ENCODE measurements at regions not wholly inside any gene's neighbourhood (a gene's known extent, or its start where the extent isn't known, plus 50 kb on each side); places are given as distances from the start of the nearest gene placed in this dataset.

DNA sequence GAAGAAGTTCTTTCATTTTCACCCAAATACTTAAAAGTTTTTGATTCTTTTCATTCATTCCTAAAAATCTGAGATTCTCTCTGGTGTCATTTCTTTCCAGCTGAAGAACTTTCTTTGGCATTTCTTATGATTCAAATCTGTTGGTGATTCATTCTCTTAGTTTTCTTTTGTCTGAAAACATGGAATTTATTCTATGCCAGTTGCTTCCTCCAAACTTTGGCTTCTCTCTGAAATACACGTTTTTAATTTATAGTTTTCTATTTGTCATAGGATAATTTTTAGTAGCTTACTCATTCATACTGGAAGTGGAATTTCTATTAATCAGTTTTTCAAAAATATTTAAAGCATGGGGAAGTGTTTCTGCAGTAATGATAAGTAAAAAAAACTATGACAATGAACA lies 1012.0 kb downstream of the RPA4 start:
- Histone ChIP-seq H3K27me3 (ENCODE audit: control insufficient read depth, insufficient read depth, low read length) (no peaks in the 10 kb centered on the region), H3K36me3 (ENCODE audit: control insufficient read depth in 2 of 3, insufficient read depth in 3 of 3, low read length in 3 of 3) (no peaks in the 10 kb centered on the region), H3K9ac (ENCODE audit: low read length in 3 of 3) (no peak overlapping the region), H3K4me3 (ENCODE audit: low read length in 3 of 3) (no peak overlapping the region), H3K9me3 (ENCODE audit: control insufficient read depth in 2 of 3, insufficient read depth in 1 of 3, low read length in 3 of 3) (no peaks in the 10 kb centered on the region), H3K27ac (ENCODE audit: low read depth in 2 of 2, low read length in 2 of 2) (no peak overlapping the region), H3K4me1 (ENCODE audit: control insufficient read depth in 2 of 3, insufficient read depth in 2 of 3, low read depth in 1 of 3, low read length in 3 of 3) (no peaks in the 10 kb centered on the region)
- FAIRE-seq (no peak), DNase-seq (no peak)
- TF ChIP-seq, protein P1, sequence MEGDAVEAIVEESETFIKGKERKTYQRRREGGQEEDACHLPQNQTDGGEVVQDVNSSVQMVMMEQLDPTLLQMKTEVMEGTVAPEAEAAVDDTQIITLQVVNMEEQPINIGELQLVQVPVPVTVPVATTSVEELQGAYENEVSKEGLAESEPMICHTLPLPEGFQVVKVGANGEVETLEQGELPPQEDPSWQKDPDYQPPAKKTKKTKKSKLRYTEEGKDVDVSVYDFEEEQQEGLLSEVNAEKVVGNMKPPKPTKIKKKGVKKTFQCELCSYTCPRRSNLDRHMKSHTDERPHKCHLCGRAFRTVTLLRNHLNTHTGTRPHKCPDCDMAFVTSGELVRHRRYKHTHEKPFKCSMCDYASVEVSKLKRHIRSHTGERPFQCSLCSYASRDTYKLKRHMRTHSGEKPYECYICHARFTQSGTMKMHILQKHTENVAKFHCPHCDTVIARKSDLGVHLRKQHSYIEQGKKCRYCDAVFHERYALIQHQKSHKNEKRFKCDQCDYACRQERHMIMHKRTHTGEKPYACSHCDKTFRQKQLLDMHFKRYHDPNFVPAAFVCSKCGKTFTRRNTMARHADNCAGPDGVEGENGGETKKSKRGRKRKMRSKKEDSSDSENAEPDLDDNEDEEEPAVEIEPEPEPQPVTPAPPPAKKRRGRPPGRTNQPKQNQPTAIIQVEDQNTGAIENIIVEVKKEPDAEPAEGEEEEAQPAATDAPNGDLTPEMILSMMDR (IDR thresholded peaks at IDR 0.05; ENCODE audit: borderline replicate concordance, extremely low read depth, insufficient read depth) = no peak
- intact Hi-C loops (cut with DNase I) = no loop called here

DNA sequence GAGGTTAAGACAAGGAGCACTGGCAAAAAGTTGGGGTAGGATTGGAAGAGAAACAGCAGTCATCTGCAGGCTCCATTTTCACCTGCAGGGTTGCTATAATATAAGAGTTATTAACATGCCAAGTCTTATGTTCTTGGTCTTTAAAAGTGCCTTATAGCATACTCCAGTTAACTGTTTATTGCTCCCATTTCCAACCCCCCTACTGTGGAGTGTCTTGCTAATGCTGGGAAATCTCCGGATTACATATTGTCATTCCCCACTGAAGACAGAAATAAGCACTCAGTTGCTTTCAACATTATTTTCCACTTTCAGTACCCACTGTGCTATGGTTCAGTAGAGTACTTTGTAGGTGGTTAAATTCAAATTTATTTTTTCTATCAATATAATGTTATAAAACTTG lies 1014.3 kb downstream of the RPA4 start:
- Histone ChIP-seq H3K4me1 (ENCODE audit: control insufficient read depth in 2 of 3, insufficient read depth in 2 of 3, low read depth in 1 of 3, low read length in 3 of 3) (no peaks in the 10 kb centered on the region), H3K27me3 (ENCODE audit: control insufficient read depth, insufficient read depth, low read length) (peaks cover 2% of the 10 kb centered on the region), H3K27ac (ENCODE audit: low read depth in 2 of 2, low read length in 2 of 2) (no peak overlapping the region), H3K9ac (ENCODE audit: low read length in 3 of 3) (no peak overlapping the region), H3K9me3 (ENCODE audit: control insufficient read depth in 2 of 3, insufficient read depth in 1 of 3, low read length in 3 of 3) (no peaks in the 10 kb centered on the region), H3K4me3 (ENCODE audit: low read length in 3 of 3) (no peak overlapping the region), H3K36me3 (ENCODE audit: control insufficient read depth in 2 of 3, insufficient read depth in 3 of 3, low read length in 3 of 3) (no peaks in the 10 kb centered on the region)
- FAIRE-seq (no peak), DNase-seq (no peak)
- intact Hi-C loops (cut with DNase I) = no loop called here
- TF ChIP-seq, protein P1 (IDR thresholded peaks at IDR 0.05; ENCODE audit: borderline replicate concordance, extremely low read depth, insufficient read depth) = no peak

DNA sequence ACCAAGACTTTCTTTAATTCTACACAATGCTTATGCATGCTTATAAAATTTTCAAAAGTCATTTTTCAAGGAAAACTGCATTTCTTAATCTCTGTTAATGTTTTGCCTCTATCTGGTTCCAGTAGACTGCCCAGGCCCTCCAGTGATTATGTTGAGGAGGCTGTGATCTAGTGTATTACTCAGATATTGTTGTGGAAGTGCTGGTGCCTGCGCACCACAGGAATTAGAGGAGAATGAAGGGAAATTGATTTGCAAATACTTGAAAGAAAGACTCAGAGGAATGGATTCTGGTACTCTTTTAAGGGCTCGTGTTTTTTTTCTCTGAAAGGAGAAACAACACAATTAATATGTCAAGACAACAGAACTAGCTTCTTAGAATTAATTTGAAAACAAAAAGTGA lies 1015.1 kb downstream of the RPA4 start:
- Histone ChIP-seq H3K4me3 (ENCODE audit: low read length in 3 of 3) (no peak overlapping the region), H3K4me1 (ENCODE audit: control insufficient read depth in 2 of 3, insufficient read depth in 2 of 3, low read depth in 1 of 3, low read length in 3 of 3) (no peaks in the 10 kb centered on the region), H3K9me3 (ENCODE audit: control insufficient read depth in 2 of 3, insufficient read depth in 1 of 3, low read length in 3 of 3) (no peaks in the 10 kb centered on the region), H3K27me3 (ENCODE audit: control insufficient read depth, insufficient read depth, low read length) (peaks cover 2% of the 10 kb centered on the region), H3K36me3 (ENCODE audit: control insufficient read depth in 2 of 3, insufficient read depth in 3 of 3, low read length in 3 of 3) (no peaks in the 10 kb centered on the region), H3K9ac (ENCODE audit: low read length in 3 of 3) (no peak overlapping the region), H3K27ac (ENCODE audit: low read depth in 2 of 2, low read length in 2 of 2) (no peak overlapping the region)
- intact Hi-C loops (cut with DNase I) = no loop called here
- DNase-seq (no peak), FAIRE-seq (no peak)
- TF ChIP-seq, protein P1 (IDR thresholded peaks at IDR 0.05; ENCODE audit: borderline replicate concordance, extremely low read depth, insufficient read depth) = no peak

GRCh38 chrX:97907791-97908190 lies 1024.1 kb downstream of the RPA4 start:
- Histone ChIP-seq H3K36me3 (ENCODE audit: control insufficient read depth in 2 of 3, insufficient read depth in 3 of 3, low read length in 3 of 3) (no peaks in the 10 kb centered on the region), H3K9me3 (ENCODE audit: control insufficient read depth in 2 of 3, insufficient read depth in 1 of 3, low read length in 3 of 3) (no peaks in the 10 kb centered on the region), H3K27me3 (ENCODE audit: control insufficient read depth, insufficient read depth, low read length) (peaks cover 1% of the 10 kb centered on the region), H3K9ac (ENCODE audit: low read length in 3 of 3) (no peak overlapping the region), H3K4me3 (ENCODE audit: low read length in 3 of 3) (no peak overlapping the region), H3K4me1 (ENCODE audit: control insufficient read depth in 2 of 3, insufficient read depth in 2 of 3, low read depth in 1 of 3, low read length in 3 of 3) (no peaks in the 10 kb centered on the region), H3K27ac (ENCODE audit: low read depth in 2 of 2, low read length in 2 of 2) (no peak overlapping the region)
- no peak for FAIRE-seq
- TF ChIP-seq, protein P1 (IDR thresholded peaks at IDR 0.05; ENCODE audit: borderline replicate concordance, extremely low read depth, insufficient read depth) = no peak
- intact Hi-C loops (cut with DNase I) = no loop called here
- no peak for DNase-seq

All from kidney (tissue), 13 donors.